Activated naive CD8-positive, alpha-beta T cell treated with anti-CD3 and anti-CD28 coated beads, Interleukin-2, amount 50 U/mL, for 24 hours (primary cell): ENCODE measurements at regions not wholly inside any gene's neighbourhood (a gene's known extent, or its start where the extent isn't known, plus 50 kb on each side); places are given as distances from the start of the nearest gene placed in this dataset.

ENCODE experiments used
- ATAC-seq: fragments of 150-1000 bp; cut with Tn5 transposase; one replicate; pipeline ENCODE4 v1.10.0; 2021
- DNase-seq: peaks from one replicate; pipeline ENCODE4 v3.0.0; 2021
- H3K27ac Mint-ChIP-seq: one replicate; pipeline ENCODE4 v1.8.0; 2021; ENCODE audit warnings: mild to moderate bottlenecking, mixed read lengths
- H3K27me3 Mint-ChIP-seq: one replicate; pipeline ENCODE4 v1.8.0; 2021; ENCODE audit warnings: mixed read lengths
- H3K36me3 Mint-ChIP-seq: one replicate; pipeline ENCODE4 v1.8.0; 2021; ENCODE audit warnings: low read depth, mixed read lengths
- H3K4me1 Mint-ChIP-seq: one replicate; pipeline ENCODE4 v1.8.0; 2021; ENCODE audit warnings: mixed read lengths
- H3K4me3 Mint-ChIP-seq: one replicate; pipeline ENCODE4 v1.8.0; 2021; ENCODE audit warnings: mild to moderate bottlenecking, moderate library complexity, mixed read lengths
- H3K9me3 Mint-ChIP-seq: one replicate; pipeline ENCODE4 v1.8.0; 2021; ENCODE audit warnings: mixed read lengths

- Mint-ChIP-seq H3K4me1 (no peaks in the 10 kb centered on the region), H3K4me3 (no peak overlapping the region), H3K9me3 (peaks cover 8% of the 10 kb centered on the region), H3K27ac (no peak overlapping the region), H3K36me3 (no peaks in the 10 kb centered on the region), H3K27me3 (no peaks in the 10 kb centered on the region)
- DNase-seq (no peak), ATAC-seq (no peak)
Observed at GRCh38 chr4:132540268-132540667, 608.8 kb upstream of the PCDH10 start.

GRCh38 chr4:132540797-132541196, 608.3 kb upstream of the PCDH10 start:
- no peak for DNase-seq
- H3K4me1 Mint-ChIP-seq: no peaks in the 10 kb centered on the region
- H3K9me3 Mint-ChIP-seq: peaks cover 8% of the 10 kb centered on the region
- no peaks in the 10 kb centered on the region for H3K27me3 Mint-ChIP-seq
- no peak overlapping the region for H3K27ac Mint-ChIP-seq
- no peak for ATAC-seq
- no peaks in the 10 kb centered on the region for H3K36me3 Mint-ChIP-seq
- H3K4me3 Mint-ChIP-seq: no peak overlapping the region

- H3K27ac Mint-ChIP-seq: no peak overlapping the region
- ATAC-seq (no peak), DNase-seq (no peak)
- no peak overlapping the region for H3K4me3 Mint-ChIP-seq
- peaks cover 8% of the 10 kb centered on the region for H3K9me3 Mint-ChIP-seq
- H3K27me3 Mint-ChIP-seq: no peaks in the 10 kb centered on the region
- no peaks in the 10 kb centered on the region for H3K36me3 Mint-ChIP-seq
- H3K4me1 Mint-ChIP-seq: no peaks in the 10 kb centered on the region
Observed at GRCh38 chr4:132542228-132542627, 606.9 kb upstream of the PCDH10 start.

GRCh38 chr4:132548463-132548862, 600.6 kb upstream of the PCDH10 start:
- H3K27me3 Mint-ChIP-seq: no peaks in the 10 kb centered on the region
- no peak for ATAC-seq
- no peak for DNase-seq
- no peaks in the 10 kb centered on the region for H3K4me1 Mint-ChIP-seq
- H3K4me3 Mint-ChIP-seq: no peak overlapping the region
- no peaks in the 10 kb centered on the region for H3K9me3 Mint-ChIP-seq
- H3K27ac Mint-ChIP-seq: no peak overlapping the region
- H3K36me3 Mint-ChIP-seq: no peaks in the 10 kb centered on the region

- no peak for DNase-seq
- Mint-ChIP-seq H3K9me3 (peaks cover 5% of the 10 kb centered on the region), H3K36me3 (no peaks in the 10 kb centered on the region), H3K27ac (no peak overlapping the region), H3K4me1 (no peaks in the 10 kb centered on the region), H3K4me3 (no peak overlapping the region), H3K27me3 (no peaks in the 10 kb centered on the region)
- no peak for ATAC-seq
Observed at GRCh38 chr4:132556316-132556715, 592.8 kb upstream of the PCDH10 start.

GRCh38 chr4:132557660-132558059, 591.4 kb upstream of the PCDH10 start:
- H3K4me3 Mint-ChIP-seq: no peak overlapping the region
- peaks cover 5% of the 10 kb centered on the region for H3K9me3 Mint-ChIP-seq
- H3K36me3 Mint-ChIP-seq: no peaks in the 10 kb centered on the region
- H3K27me3 Mint-ChIP-seq: no peaks in the 10 kb centered on the region
- no peaks in the 10 kb centered on the region for H3K4me1 Mint-ChIP-seq
- H3K27ac Mint-ChIP-seq: no peak overlapping the region
- ATAC-seq (no peak), DNase-seq (no peak)

GRCh38 chr4:132564920-132565319, 584.2 kb upstream of the PCDH10 start:
- H3K9me3 Mint-ChIP-seq: peaks cover 3% of the 10 kb centered on the region
- H3K27ac Mint-ChIP-seq: no peak overlapping the region
- H3K36me3 Mint-ChIP-seq: no peaks in the 10 kb centered on the region
- no peaks in the 10 kb centered on the region for H3K4me1 Mint-ChIP-seq
- ATAC-seq (no peak), DNase-seq (no peak)
- H3K27me3 Mint-ChIP-seq: no peaks in the 10 kb centered on the region
- H3K4me3 Mint-ChIP-seq: no peak overlapping the region

- no peak overlapping the region for H3K4me3 Mint-ChIP-seq
Observed at GRCh38 chr4:132565542-132565941, 583.6 kb upstream of the PCDH10 start.

GRCh38 chr4:132572210-132572609, 576.9 kb upstream of the PCDH10 start:
- no peak overlapping the region for H3K4me3 Mint-ChIP-seq
- H3K36me3 Mint-ChIP-seq: no peaks in the 10 kb centered on the region
- H3K9me3 Mint-ChIP-seq: peaks cover 9% of the 10 kb centered on the region
- no peaks in the 10 kb centered on the region for H3K27me3 Mint-ChIP-seq
- DNase-seq (no peak), ATAC-seq (no peak)
- H3K27ac Mint-ChIP-seq: no peak overlapping the region
- no peaks in the 10 kb centered on the region for H3K4me1 Mint-ChIP-seq

More at GRCh38 chr4:132565542-132565941, 583.6 kb upstream of the PCDH10 start:
- DNase-seq: no peak
- no peak for ATAC-seq
- no peak overlapping the region for H3K27ac Mint-ChIP-seq
- no peaks in the 10 kb centered on the region for H3K27me3 Mint-ChIP-seq
- H3K4me1 Mint-ChIP-seq: no peaks in the 10 kb centered on the region
- H3K9me3 Mint-ChIP-seq: peaks cover 3% of the 10 kb centered on the region
- no peaks in the 10 kb centered on the region for H3K36me3 Mint-ChIP-seq

- no peak for DNase-seq
- Mint-ChIP-seq H3K27ac (no peak overlapping the region), H3K36me3 (no peaks in the 10 kb centered on the region), H3K9me3 (peaks cover 4% of the 10 kb centered on the region), H3K4me3 (no peak overlapping the region), H3K4me1 (no peaks in the 10 kb centered on the region), H3K27me3 (no peaks in the 10 kb centered on the region)
- no peak for ATAC-seq
Observed at GRCh38 chr4:132587626-132588025, 561.5 kb upstream of the PCDH10 start.

- no peaks in the 10 kb centered on the region for H3K27me3 Mint-ChIP-seq
- DNase-seq: no peak
- peaks cover 4% of the 10 kb centered on the region for H3K9me3 Mint-ChIP-seq
- H3K4me3 Mint-ChIP-seq: no peak overlapping the region
- no peaks in the 10 kb centered on the region for H3K4me1 Mint-ChIP-seq
- H3K27ac Mint-ChIP-seq: no peak overlapping the region
- ATAC-seq: no peak
- no peaks in the 10 kb centered on the region for H3K36me3 Mint-ChIP-seq
Observed at GRCh38 chr4:132592340-132592739, 556.8 kb upstream of the PCDH10 start.

- no peak for DNase-seq
- Mint-ChIP-seq H3K4me1 (no peaks in the 10 kb centered on the region), H3K9me3 (peaks cover 4% of the 10 kb centered on the region), H3K27me3 (no peaks in the 10 kb centered on the region), H3K27ac (no peak overlapping the region), H3K4me3 (no peak overlapping the region), H3K36me3 (no peaks in the 10 kb centered on the region)
- ATAC-seq: no peak
Observed at GRCh38 chr4:132592850-132593249, 556.2 kb upstream of the PCDH10 start.

- ATAC-seq: no peak
- Mint-ChIP-seq H3K4me1 (no peaks in the 10 kb centered on the region), H3K27me3 (no peaks in the 10 kb centered on the region), H3K9me3 (peaks cover 7% of the 10 kb centered on the region), H3K27ac (no peak overlapping the region), H3K36me3 (no peaks in the 10 kb centered on the region), H3K4me3 (no peak overlapping the region)
- DNase-seq: no peak
Observed at GRCh38 chr4:132593717-132594400, 555.2 kb upstream of the PCDH10 start.

GRCh38 chr4:132596186-132596585, 552.9 kb upstream of the PCDH10 start:
- no peaks in the 10 kb centered on the region for H3K4me1 Mint-ChIP-seq
- H3K9me3 Mint-ChIP-seq: peaks cover 7% of the 10 kb centered on the region
- no peak overlapping the region for H3K27ac Mint-ChIP-seq
- H3K36me3 Mint-ChIP-seq: no peaks in the 10 kb centered on the region
- no peaks in the 10 kb centered on the region for H3K27me3 Mint-ChIP-seq
- DNase-seq (no peak), ATAC-seq (no peak)
- H3K4me3 Mint-ChIP-seq: no peak overlapping the region

- ATAC-seq (no peak), DNase-seq (no peak)
- Mint-ChIP-seq H3K27ac (no peak overlapping the region), H3K4me1 (no peaks in the 10 kb centered on the region), H3K27me3 (no peaks in the 10 kb centered on the region), H3K36me3 (no peaks in the 10 kb centered on the region), H3K4me3 (no peak overlapping the region), H3K9me3 (peaks cover 6% of the 10 kb centered on the region)
Observed at GRCh38 chr4:132605551-132605950, 543.5 kb upstream of the PCDH10 start.

- ATAC-seq (no peak), DNase-seq (no peak)
- no peaks in the 10 kb centered on the region for H3K4me1 Mint-ChIP-seq
- no peak overlapping the region for H3K27ac Mint-ChIP-seq
- no peaks in the 10 kb centered on the region for H3K27me3 Mint-ChIP-seq
- no peak overlapping the region for H3K4me3 Mint-ChIP-seq
- peaks cover 12% of the 10 kb centered on the region for H3K9me3 Mint-ChIP-seq
- no peaks in the 10 kb centered on the region for H3K36me3 Mint-ChIP-seq
Observed at GRCh38 chr4:132614682-132615081, 534.4 kb upstream of the PCDH10 start.
